ENCODE measurements at regions not wholly inside any gene's neighbourhood (a gene's known extent, or its start where the extent isn't known, plus 50 kb on each side); places are given as distances from the start of the nearest gene placed in this dataset.
"Not testable (repeated sequence)": the region's sequence is repeated elsewhere in the genome, so short reads cannot be mapped to it uniquely, and the experiment has no call there.

DNA sequence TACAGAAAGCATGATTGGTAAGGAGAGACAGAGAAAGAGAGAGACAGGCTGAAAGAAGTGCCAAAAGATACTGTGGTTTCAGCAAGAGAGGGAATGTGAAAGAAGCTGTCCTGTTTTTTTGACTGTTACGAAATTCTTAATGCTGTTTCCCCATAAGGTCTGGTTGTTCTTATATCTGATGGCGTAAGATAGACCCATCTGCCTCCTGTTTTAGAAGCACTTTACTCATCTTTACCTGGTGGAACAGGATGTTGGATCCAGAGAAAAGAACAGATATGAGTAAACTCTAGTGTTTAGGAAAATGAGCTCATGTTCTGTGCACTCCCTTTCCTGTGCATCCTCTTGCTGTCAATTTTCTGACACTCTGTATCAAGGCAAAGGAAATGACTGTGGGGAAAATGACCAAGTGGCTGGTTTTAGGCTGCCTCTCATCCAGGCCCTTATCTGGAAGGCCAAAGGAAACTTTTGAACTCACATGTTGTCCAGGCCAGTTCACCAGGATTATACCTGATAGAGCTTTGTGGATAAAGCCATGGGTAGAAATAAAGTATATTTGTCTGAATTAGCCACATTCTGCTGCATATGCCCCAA, 311.7 kb upstream of the HTR2C start:
- no peak for DNase-seq

DNA sequence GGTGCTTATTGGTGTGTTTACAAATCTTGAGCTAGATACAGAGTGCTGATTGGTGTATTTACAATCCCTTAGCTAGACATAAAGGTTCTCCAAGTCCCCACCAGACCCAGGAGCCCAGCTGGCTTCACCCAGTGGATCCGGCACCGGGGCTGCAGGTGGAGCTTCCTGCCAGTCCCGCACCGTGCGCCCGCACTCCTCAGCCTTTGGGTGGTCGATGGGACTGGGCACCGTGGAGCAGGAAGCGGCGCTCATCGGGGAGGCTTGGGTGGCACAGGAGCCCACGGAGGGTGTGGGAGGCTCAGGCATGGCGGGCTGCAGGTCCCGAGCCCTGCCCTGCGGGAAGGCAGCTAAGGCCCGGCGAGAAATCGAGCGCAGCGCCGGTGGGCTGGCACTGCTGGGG, 313.5 kb upstream of the HTR2C start:
- DNase-seq: not testable (repeated sequence)

DNA sequence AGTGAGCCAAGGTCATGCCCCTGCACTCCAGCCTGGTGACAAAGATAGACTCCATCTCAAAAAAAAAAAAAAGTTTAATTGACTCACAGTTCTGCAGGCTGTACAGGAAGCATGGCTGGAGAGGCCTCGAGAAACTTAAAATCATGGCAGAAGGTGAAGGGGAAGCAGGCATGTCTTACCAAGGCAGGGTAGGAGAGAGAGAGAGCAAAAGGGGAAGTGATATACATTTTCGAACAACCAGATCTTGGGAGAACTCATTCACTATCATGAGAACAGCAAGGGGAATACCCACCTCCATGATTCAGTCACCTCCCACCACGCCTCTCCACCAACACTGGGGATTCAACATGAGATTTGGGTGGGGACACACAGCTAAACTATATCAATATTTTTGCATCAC, 315.2 kb upstream of the HTR2C start:
- no peak for DNase-seq

DNA sequence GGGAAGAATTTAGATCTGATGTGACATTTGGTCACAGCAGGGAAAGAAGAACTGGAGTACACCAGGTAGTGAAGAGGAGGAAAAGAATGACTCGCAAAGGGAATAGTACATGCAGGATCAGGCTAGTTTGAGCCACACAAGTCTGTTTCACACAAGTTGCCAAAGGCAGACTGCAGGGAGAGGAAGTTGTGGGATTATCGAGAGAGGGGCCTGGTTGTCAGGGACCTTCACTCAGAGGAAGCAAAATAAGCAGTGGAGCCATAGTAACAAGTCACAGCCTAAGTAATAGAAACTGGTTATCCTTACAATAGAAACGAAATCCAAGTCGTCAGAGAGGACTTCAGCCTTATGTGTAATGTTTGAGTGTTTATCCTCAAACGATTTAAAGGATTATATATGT, 316.7 kb upstream of the HTR2C start:
- DNase-seq: no peak

DNA sequence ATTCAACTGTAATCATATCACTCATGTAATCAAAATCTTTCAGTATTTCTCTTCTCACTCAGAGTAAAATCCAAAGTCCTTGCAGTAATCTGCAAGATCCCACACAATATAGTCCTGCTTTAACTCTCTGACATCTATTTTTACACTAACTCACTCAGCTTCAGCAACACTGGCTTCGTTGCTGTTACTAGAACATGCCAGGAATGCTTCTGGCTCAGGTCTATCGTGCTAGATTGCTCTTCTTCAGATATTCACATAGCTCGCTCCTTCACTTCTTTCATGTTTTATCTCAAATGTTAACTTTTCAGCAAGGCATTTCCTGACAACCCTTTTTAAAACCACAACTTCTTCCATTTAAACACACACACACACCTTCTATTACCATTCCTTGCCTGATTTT, 331.7 kb upstream of the HTR2C start:
- DNase-seq: no peak

DNA sequence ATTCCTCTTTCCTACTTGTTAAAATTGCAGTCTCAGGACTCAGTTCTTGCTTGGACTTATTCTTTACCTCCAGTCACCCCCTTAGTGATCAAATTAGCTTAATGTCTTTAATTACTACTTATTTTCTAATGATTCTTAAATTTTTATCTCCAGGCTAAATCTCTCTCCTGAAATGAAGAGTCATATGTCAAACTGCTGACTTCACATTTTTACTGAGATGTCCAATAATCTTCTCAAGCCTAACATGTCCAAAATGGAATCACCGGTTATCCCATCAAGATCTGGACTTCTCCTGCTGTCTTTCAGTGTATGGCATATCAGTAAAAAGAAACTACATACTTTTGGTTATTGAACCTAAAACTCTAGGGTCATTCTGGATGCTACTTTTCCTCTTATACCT, 332.3 kb upstream of the HTR2C start:
- DNase-seq: no peak

DNA sequence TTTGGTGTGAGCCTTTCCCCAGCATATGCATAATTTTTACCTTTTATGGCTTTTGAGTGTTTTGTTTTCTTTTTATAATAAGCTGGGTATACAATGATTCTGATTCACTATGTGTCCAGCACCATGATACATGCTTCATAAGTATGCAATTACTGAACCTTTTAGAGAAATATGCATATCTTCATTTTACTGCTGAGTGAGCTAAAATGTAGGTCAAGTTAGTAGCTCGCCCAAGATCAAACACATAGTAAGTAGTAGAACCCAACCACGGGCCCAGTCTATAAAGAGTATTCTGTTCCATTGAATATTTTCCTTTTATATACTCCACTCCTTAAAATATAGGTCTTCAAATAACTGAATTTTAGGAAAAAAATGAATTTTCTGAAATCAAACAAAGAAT, 362.4 kb upstream of the HTR2C start:
- DNase-seq: no peak

DNA sequence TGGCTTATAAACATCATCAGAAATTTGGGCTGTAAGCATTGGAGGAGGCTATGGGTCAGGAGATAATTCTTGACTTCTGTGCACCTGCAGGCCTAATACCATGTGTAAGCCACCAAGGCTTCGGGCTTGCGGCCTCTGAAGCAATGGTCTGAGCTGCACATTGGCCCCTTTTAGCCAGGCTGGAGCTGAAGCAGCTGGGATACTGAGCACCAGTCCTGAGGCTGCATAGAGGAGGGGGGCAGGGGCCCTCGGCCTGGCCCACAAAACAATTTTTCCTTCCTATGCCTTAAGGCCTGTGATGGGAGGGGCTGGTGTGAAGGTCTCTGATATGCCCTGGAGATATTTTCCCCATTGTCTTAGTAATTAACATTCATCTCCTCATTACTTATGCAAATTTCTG, 373.0 kb upstream of the HTR2C start:
- DNase-seq: no peak

DNA sequence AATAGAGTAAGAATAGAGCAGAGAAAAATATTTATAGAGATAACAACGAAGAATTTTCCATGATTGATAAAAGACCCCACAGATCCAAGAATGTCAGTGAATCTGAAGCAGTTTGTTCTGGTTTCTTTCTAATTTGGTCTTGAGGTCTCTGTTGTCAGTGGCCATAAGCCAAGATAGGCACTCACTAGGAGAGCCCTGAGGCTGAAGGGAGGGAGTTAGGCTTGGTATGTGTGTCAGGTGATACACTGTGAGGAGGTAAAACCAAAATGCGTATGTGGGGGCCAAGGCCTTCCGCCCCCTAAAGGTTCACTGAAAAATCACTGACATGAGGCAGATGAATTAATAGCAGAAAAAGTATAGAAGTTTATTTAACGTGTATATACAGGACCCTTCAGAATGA, 382.3 kb upstream of the HTR2C start:
- DNase-seq: no peak

DNA sequence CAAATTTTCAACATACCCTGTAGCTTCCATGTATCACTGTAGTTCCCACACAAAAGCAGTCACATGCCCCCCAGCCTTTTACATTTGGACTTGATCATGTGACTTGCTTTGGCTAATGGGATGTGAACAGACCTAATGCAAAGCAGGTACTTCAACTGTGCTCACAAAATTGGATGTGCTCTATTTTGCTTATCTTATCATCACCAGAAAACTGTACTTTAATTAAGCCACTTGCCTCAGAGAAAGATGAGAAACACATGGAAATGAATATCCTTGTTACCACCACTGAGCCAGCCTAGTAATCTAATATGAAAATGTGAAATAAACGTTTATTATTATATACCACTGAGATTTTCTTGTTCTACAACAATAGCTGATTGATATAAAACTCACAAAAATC, 402.7 kb upstream of the HTR2C start:
- peak in 1 of 2 experiments; percentile 1 for DNase-seq

DNA sequence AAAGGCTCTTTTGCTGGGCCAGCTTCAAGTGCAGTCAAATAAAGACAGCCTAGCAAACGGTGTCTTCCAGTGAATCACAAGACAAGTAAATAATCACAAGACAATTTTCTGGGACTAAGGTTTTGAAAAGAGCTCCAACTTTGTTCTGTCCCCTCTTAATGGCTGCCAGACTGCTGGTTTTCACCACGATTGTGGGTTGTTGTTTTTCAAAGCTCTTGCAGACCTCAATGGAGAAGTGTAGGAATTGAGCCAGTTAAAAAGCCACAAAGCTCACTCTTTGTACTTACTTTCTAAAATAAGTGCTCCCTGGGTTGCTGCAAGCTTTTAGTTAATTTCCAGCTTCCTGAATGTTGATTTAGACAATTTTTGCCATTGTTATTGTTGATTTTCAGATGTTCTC, 405.8 kb upstream of the HTR2C start:
- no peak for DNase-seq

DNA sequence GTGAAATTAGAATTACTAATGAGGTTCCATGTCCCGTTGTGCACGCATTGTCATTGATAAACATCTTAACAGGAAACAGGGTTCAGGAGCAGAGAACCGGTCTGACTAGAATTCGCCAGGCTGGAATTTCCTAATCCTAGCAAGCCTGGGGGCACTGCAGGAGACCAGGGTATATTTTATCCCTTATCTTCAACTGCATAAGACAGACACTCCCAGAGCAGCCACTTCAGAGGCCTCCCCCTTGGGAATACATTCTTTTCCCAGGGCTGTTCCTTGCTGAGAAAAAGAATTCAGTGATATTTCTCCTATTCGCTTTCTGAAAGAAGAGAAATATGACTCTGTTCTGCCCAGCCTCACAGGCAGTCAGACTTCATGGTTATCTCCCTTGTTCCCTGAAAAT, 416.6 kb upstream of the HTR2C start:
- not testable (repeated sequence) for DNase-seq

DNA sequence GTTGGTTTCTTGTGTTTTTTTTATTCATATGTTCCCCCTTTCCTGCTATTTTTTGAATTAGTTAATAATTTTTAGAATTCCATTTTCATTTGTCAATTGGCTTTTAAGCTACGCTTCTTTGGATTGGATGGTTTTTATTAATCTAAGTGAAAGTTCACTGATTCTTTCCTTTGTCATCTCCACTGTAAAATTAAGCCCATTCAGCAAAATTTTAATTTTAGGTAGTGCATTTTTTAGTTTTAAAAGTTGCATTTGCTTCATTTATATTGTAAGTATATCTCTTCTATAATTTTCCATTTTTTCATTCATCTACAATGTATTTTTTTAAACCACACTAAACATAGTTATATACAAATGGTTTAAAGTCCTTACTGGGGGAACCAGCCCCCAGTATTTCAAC, 417.3 kb upstream of the HTR2C start:
- DNase-seq: no peak

DNA sequence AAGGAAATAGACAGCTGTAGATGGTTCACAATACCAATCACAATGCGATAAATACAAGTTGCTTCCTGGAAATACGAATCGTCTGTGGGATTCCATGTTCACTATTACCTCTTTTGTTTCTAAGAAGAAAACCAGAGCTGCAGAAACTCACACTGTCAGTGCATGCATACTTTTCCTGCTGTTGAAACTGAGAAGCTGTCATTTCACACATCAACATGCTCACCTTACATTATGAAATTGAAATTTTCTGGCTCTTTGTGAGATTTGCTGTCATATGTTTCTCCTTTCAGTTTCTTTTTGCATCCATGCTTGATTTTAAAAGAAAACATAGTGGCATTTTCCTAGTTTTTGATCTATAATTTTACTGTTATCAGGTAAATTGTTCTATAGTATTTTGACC, 418.3 kb upstream of the HTR2C start:
- DNase-seq: no peak

DNA sequence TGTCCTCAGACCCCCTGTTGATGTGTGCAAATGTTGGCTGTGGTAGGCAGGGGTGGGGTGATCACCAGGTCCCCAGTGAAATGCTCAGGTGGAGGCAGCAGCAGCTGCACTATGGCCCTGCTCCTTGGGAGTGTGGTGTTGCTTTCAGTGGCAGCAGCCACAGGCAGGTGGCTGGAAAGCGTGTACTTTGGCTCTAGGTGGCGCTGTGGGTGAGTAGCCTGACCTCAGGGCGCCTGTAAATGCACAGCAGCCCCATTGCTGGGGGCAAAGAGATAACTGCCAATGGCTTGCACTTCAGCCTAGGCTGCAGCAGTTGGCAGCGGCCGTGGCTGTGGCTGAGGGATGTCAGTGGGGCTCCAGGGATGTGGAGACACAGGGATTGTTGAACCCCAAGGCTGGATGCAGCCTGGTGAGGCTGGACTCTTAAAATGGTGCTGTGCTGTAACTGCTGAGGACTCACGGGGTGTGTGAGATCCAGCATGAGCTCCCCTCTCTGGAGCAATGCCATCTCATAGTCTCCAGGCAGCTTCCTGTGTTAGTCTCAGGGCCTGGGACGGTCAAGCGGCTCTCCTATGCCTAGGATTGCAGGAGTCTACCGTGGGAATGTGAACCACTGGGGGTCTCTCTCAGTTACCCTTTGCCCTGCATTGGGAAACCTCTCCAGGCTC, 421.7 kb upstream of the HTR2C start:
- peak in 1 of 2 experiments; percentile 10 for DNase-seq

DNA sequence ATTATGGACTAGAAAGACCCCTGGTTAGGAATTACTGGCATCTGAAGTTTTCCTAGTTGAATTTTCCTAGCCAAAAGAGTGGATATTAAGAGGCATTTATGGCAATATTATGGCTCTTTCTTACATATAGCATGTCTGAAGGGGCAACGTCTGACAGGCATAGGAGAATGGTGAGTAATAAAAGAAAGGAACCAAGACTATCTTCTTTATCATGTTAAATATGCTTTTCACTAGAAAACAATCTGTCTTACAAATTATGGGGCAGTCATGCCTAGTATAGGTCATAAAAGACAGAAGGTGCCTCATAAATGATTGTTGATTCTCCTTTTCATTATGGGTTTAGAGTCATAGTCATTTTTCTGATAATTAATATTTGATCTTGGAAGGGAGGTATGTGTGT, 431.1 kb upstream of the HTR2C start:
- no peak for DNase-seq

DNA sequence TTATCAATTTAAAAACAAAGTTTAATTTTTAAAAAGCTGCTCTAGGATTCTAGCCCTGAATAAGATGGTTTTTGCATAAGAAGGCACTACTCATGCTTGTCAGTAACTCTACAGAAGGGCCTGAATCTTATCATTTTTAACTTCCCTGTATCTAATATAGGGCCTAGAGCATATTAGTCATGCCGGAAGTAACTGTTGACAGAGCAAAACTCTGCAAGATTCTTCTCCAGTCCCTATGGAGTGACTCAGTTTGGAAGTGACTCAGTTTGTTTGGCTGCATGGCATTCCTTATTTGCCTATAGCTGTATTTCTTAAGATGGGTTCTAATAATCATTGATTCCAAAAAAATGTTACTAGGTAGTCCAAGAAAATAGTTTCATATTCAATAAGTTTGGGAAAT, 431.8 kb upstream of the HTR2C start:
- no peak for DNase-seq

DNA sequence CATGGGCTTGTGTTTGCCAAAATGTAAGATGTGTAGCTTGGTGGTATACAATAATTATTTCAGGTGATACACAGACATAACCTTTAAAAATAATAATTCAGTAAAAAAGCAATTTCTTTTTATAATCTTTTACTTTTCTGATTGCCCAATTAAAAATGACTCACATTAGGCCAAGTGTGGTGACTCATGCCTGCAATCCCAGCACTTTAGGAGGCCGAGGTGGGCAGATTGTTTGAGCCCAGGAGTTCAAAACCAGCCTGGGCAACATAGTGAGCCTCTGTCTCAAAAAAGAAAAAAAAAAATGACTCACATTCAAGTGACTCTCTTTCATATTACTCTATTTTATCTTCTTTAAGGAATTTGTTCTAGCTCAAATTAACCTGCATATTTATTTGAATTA, 449.4 kb upstream of the HTR2C start:
- DNase-seq: no peak

DNA sequence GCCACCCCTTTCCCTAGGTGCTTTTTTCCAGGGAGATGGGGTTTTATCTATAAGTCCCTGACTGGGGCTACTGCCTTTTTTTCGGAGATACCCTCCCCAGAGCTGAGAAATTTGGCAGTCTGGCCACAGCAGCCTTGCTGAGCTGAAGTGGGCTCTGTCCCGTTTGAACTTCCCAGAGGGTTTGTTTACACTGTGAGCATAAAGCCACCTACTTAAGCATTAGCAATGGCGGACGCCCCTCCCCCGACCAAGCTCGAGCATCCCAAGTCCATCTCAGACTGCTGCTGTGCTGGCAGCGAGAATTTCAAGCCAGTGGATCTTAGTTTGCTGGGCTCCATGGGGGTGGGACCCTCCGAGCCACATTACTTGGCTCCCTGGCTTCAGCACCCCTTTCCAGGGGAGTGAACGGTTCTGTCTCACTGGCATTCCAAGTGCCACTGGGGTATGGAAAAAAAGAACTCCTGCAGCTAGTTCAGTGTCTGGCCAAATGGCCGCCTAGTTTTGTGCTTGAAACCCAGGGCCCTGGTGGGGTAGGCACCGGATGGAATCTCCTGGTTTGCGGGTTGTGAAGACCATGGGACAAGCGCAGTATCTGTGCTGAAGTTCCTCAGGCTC, 456.4 kb upstream of the HTR2C start:
- DNase-seq: no peak

DNA sequence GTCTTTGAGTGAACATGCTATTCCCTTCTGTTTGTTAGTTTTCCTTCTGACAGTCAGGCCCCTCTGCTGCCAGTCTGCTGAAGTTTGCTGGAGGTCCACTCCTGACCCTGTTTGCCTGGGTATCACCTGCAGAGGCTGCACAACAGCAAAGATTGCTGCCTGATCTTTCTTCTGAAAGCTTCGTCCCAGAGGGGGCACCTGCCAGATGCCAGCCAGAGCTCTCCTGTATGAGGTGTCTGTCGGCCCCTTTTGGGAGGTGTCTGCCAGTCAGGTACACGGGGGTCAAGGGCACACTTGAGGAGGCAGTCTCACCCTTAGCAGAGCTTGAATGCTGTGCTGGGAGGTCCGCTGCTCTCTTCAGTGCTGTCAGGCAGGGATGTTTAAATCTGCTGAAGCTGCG, 456.9 kb upstream of the HTR2C start:
- no peak for DNase-seq

DNA sequence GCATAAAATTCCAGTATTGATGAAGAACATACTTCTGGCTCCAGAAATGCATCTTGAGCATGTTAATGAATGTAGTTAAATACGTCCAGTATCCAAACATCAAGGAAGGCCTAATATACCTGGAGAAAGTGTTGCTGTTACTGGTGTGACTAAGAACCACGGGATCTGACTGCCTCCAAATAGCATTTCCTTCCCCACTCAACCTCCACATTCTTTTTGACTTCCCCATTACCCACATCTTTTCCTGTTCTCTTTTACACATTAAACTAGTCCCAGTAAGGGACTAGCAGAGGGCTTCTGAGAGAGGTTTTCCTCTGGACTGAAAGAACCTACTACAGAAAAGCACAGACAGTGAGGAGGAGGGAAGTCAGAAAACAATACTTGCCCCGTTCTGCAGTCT, 482.8 kb upstream of the HTR2C start:
- DNase-seq: no peak

DNA sequence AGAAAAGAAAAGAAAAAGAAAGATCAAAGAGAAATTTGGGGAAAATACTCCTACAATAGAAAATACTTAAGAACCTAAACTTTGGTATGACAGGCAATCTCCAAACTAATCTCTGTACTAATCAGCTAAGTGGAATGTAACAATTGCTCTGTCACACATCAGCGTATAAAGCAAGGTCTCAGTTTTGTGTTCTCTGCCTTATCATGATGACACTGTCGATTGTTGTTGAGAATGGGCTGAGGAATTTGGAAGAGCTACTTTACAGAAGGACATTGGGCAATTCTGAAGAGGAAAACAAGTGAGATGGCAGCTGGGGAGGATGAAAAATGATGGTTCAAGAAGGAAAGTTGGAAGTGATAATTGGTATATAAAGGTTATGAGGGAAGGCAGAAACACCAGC, 486.0 kb upstream of the HTR2C start:
- DNase-seq: no peak

DNA sequence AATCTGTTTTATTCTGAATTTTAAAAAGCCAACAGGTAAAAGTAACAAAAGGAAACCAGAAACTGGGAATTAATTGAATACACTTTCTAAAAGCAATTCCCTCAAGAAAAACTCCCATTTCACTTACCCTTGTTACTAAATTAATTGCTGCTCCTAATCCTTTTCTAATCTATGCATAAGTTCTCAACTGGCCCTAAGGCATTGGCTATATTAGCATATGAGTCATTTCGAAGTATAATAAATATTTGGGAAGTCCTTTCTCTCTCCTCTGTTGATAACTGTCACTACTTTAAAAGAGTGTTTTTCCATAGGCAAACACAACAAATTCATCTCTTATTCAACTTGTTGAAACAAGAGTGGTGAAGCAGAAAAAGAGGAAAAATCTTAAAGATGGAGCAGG, 486.5 kb upstream of the HTR2C start:
- DNase-seq: no peak

DNA sequence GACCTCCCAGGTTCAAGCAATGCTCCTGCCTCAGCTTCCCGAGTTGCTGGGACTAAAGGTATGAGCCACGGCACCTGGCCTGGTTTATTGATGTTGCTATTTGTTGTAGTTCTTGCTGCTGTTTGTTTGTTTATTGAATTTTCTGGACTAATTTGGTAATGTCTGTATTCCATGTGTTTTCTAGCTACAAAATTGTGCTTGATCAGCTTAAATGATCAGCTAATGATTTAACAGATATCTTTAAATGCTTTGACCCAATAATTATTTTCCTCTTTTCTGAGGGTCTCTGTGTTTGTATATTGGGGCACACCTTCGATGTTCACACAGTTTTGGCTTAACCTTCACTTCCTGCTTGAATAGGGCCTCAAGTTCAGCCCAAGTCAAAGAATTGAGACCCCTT, 488.1 kb upstream of the HTR2C start:
- no peak for DNase-seq

DNA sequence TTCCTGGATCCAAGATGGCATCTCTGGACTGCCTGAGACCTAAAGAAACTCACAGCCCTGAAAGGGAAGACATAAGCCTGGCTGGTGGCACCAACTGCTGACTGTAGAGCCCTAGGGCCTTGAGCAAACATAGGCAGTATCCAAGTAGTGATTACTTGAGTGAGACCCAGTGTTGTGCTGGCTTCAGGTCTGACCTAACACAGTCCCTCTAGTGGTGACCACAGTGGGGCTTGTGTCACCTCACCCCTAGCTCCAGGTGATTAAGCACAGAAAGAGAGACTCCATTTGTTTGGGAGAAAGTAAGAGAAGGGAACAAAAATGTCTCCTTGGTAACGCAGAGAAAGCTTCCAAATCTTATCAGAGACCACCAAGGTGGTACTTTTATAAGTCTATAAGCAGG, 496.3 kb upstream of the HTR2C start:
- no peak for DNase-seq

All from NCI-H526 (cell line).